MV-4-11 (cell line): ENCODE measurements at regions not wholly inside any gene's neighbourhood (a gene's known extent, or its start where the extent isn't known, plus 50 kb on each side); places are given as distances from the start of the nearest gene placed in this dataset.
A peak's percentile ranks its signal among the peaks of the same experiment; 100 is the strongest.

Experiments used
- DNase-seq: peaks from one replicate; lab custom pipeline; 2025; lab: John Stamatoyannopoulos, UW

GRCh38 chr20:16678779-16679178 is 51.0 kb upstream of the SNRPB2 start:
- DNase-seq = no peak

- no peak for DNase-seq
Measured at GRCh38 chr20:16676891-16677290, 52.9 kb upstream of the SNRPB2 start.

- no peak for DNase-seq
Measured at GRCh38 chr20:16675001-16675564, 54.7 kb upstream of the SNRPB2 start.

- DNase-seq = no peak
Measured at GRCh38 chr20:16674243-16674642, 55.6 kb upstream of the SNRPB2 start.

- no peak for DNase-seq
Measured at GRCh38 chr20:16672299-16672698, 57.5 kb upstream of the SNRPB2 start.

GRCh38 chr20:16671753-16672152 is 58.1 kb upstream of the SNRPB2 start:
- no peak for DNase-seq

GRCh38 chr20:16666272-16666671 is 63.6 kb upstream of the SNRPB2 start:
- DNase-seq = no peak

- DNase-seq = no peak
Measured at GRCh38 chr20:16664020-16664419, 65.8 kb upstream of the SNRPB2 start.

- no peak for DNase-seq
Measured at GRCh38 chr20:16662467-16662866, 67.4 kb upstream of the SNRPB2 start.

GRCh38 chr20:16661756-16662155 is 68.1 kb upstream of the SNRPB2 start:
- DNase-seq = peak; percentile 51

- DNase-seq = no peak
Measured at GRCh38 chr20:16654858-16655535, 74.8 kb upstream of the SNRPB2 start.

- no peak for DNase-seq
Measured at GRCh38 chr20:16653266-16653665, 76.6 kb upstream of the SNRPB2 start.

GRCh38 chr20:16647875-16648597 is 74.8 kb upstream of the KIF16B start:
- no peak for DNase-seq

GRCh38 chr20:16641511-16642023 is 68.3 kb upstream of the KIF16B start:
- no peak for DNase-seq

- no peak for DNase-seq
Measured at GRCh38 chr20:16639027-16639941, 66.0 kb upstream of the KIF16B start.

GRCh38 chr20:16637797-16638196 is 64.5 kb upstream of the KIF16B start:
- no peak for DNase-seq

GRCh38 chr20:16626849-16627248 is 53.6 kb upstream of the KIF16B start:
- DNase-seq = no peak

- no peak for DNase-seq
Measured at GRCh38 chr20:16624106-16624505, 50.9 kb upstream of the KIF16B start.
